GM23248 (cell line): ENCODE measurements at regions not wholly inside any gene's neighbourhood (a gene's known extent, or its start where the extent isn't known, plus 50 kb on each side); places are given as distances from the start of the nearest gene placed in this dataset.
A peak's percentile ranks its signal among the peaks of the same experiment; 100 is the strongest.

Experiments
- DNase-seq: peaks from one replicate; pipeline ENCODE4 v3.0.0-alpha.2; 2015
- H2AFZ ChIP-seq: fragments of 200-600 bp; sonication (generic); 2 replicates; pipeline ENCODE4 v1.6.1; 2016; ENCODE audit warnings: antibody characterized with exemption
- H3F3A ChIP-seq: fragments of 200-600 bp; sonication (generic); 2 replicates; pipeline ENCODE4 v1.6.1; 2016; ENCODE audit warnings: mild to moderate bottlenecking, antibody characterized with exemption, mixed run types; ENCODE audit not compliant: insufficient read depth
- H3K27ac ChIP-seq: fragments of 200-600 bp; sonication (generic); 2 replicates; pipeline ENCODE4 v1.5.1; 2016; ENCODE audit warnings: mild to moderate bottlenecking
- H3K27me3 ChIP-seq: fragments of 200-600 bp; sonication (generic); replicated peaks from 2 replicates; pipeline ENCODE4 v1.6.1; 2016; ENCODE audit warnings: mild to moderate bottlenecking; ENCODE audit not compliant: insufficient read depth
- H3K36me3 ChIP-seq: fragments of 200-600 bp; sonication (generic); 2 replicates; pipeline ENCODE4 v1.6.1; 2016; ENCODE audit warnings: low read depth, mild to moderate bottlenecking
- H3K4me1 ChIP-seq: fragments of 200-600 bp; sonication (generic); 2 replicates; pipeline ENCODE4 v1.6.1; 2016; ENCODE audit warnings: mild to moderate bottlenecking; ENCODE audit not compliant: insufficient read depth
- H3K4me2 ChIP-seq: fragments of 200-600 bp; sonication (generic); one replicate; pipeline ENCODE4 v1.6.1; 2016; ENCODE audit warnings: mild to moderate bottlenecking; ENCODE audit not compliant: unreplicated experiment
- H3K4me3 ChIP-seq: fragments of 200-600 bp; sonication (generic); 2 replicates; pipeline ENCODE4 v1.5.1; 2016; ENCODE audit warnings: mild to moderate bottlenecking
- H3K79me2 ChIP-seq: fragments of 200-600 bp; sonication (generic); 2 replicates; pipeline ENCODE4 v1.6.1; 2016; ENCODE audit warnings: mild to moderate bottlenecking; ENCODE audit not compliant: insufficient read depth
- H3K9ac ChIP-seq: fragments of 200-600 bp; sonication (generic); 2 replicates; pipeline ENCODE4 v1.6.1; 2016; ENCODE audit warnings: mild to moderate bottlenecking
- H3K9me2 ChIP-seq: fragments of 200-600 bp; sonication (generic); 2 replicates; pipeline ENCODE4 v1.6.1; 2016; ENCODE audit warnings: mixed run types, mild to moderate bottlenecking, moderate library complexity; ENCODE audit not compliant: insufficient read depth
- H3K9me3 ChIP-seq: fragments of 200-600 bp; sonication (generic); one replicate; pipeline ENCODE4 v1.6.1; 2017; ENCODE audit warnings: low read depth
- H4K20me1 ChIP-seq: fragments of 200-600 bp; sonication (generic); 2 replicates; pipeline ENCODE4 v1.6.0; 2016; ENCODE audit not compliant: insufficient read depth
- EZH2 ChIP-seq: fragments of 200-600 bp; sonication (generic); IDR thresholded peaks from 2 replicates; pipeline ENCODE4 v1.6.1; 2018; ENCODE audit warnings: antibody characterized with exemption, mild to moderate bottlenecking; ENCODE audit not compliant: insufficient read depth, poor library complexity, severe bottlenecking
- EZH2phosphoT487 ChIP-seq: fragments of 200-600 bp; sonication (generic); IDR thresholded peaks from 2 replicates; pipeline ENCODE4 v1.6.1; 2018; ENCODE audit warnings: antibody characterized with exemption, moderate library complexity, mild to moderate bottlenecking, low read depth; ENCODE audit not compliant: insufficient read depth
- WGBS, 2 experiments: methylation state at CpG; one replicate each; pipeline ENCODE4 v1.1.6; 2015 to 2017; ENCODE audit warnings: low lambda C conversion rate in 2 of 2, low coverage in 1 of 2; ENCODE audit errors: missing lambda C conversion rate in 2 of 2; 5-methylcytosine and 5-hydroxymethylcytosine counted together
- in situ Hi-C: fragments of 300-500 bp; cut with MboI; formaldehyde crosslinking; loops from 2 replicates; pipeline ENCODE4 v1.15.0; 2020

GRCh38 chr11:46203746-46204145, 73.7 kb upstream of the CREB3L1 start:
- Histone ChIP-seq H3K9me3 (no peaks in the 10 kb centered on the region), H3K9me2 (no peaks in the 10 kb centered on the region), H3K4me3 (no peak overlapping the region), H3K27ac (no peak overlapping the region), H3K9ac (no peak overlapping the region), H3F3A (no peaks in the 10 kb centered on the region), H3K4me2 (no peak overlapping the region), H3K36me3 (no peaks in the 10 kb centered on the region), H4K20me1 (no peaks in the 10 kb centered on the region), H3K79me2 (no peaks in the 10 kb centered on the region), H3K4me1 (no peaks in the 10 kb centered on the region), H3K27me3 (peaks cover 9% of the 10 kb centered on the region), H2AFZ (no peak overlapping the region)
- TF ChIP-seq EZH2, result no peak
- no peak for TF ChIP-seq EZH2phosphoT487
- no peak for DNase-seq
- in situ Hi-C loops, result no loop called here
- 52 to 53% methylated on average over 7 of the region's 7 CpGs for WGBS, 2 experiments

GRCh38 chr11:46202696-46203391, 74.6 kb upstream of the CREB3L1 start:
- H3K27me3 ChIP-seq, result peaks cover 12% of the 10 kb centered on the region
- no peak overlapping the region for H2AFZ ChIP-seq
- H3K27ac ChIP-seq, result no peak overlapping the region
- WGBS, 2 experiments, result 74 to 75% methylated on average over 10 of the region's 10 CpGs
- no peak for TF ChIP-seq EZH2phosphoT487
- TF ChIP-seq EZH2, result no peak
- no peaks in the 10 kb centered on the region for H4K20me1 ChIP-seq
- no peaks in the 10 kb centered on the region for H3F3A ChIP-seq
- no peak for DNase-seq
- no peak overlapping the region for H3K4me2 ChIP-seq
- no peak overlapping the region for H3K4me3 ChIP-seq
- no peaks in the 10 kb centered on the region for H3K9me2 ChIP-seq
- no peaks in the 10 kb centered on the region for H3K79me2 ChIP-seq
- H3K36me3 ChIP-seq, result no peaks in the 10 kb centered on the region
- H3K9me3 ChIP-seq, result no peaks in the 10 kb centered on the region
- in situ Hi-C loops, result no loop called here
- H3K9ac ChIP-seq, result no peak overlapping the region
- no peaks in the 10 kb centered on the region for H3K4me1 ChIP-seq

- no peaks in the 10 kb centered on the region for H4K20me1 ChIP-seq
- H3K27me3 ChIP-seq, result peaks cover 19% of the 10 kb centered on the region
- H3K9me2 ChIP-seq, result no peaks in the 10 kb centered on the region
- H3K4me3 ChIP-seq, result no peak overlapping the region
- H3K9ac ChIP-seq, result no peak overlapping the region
- in situ Hi-C loops, result no loop called here
- no peaks in the 10 kb centered on the region for H3K36me3 ChIP-seq
- DNase-seq, result no peak
- no peak for TF ChIP-seq EZH2
- H3K9me3 ChIP-seq, result no peaks in the 10 kb centered on the region
- H3K79me2 ChIP-seq, result no peaks in the 10 kb centered on the region
- H2AFZ ChIP-seq, result no peak overlapping the region
- H3F3A ChIP-seq, result no peaks in the 10 kb centered on the region
- no peak overlapping the region for H3K27ac ChIP-seq
- H3K4me1 ChIP-seq, result no peaks in the 10 kb centered on the region
- 83 to 86% methylated on average over 7 of the region's 7 CpGs for WGBS, 2 experiments
- no peak overlapping the region for H3K4me2 ChIP-seq
Observed at GRCh38 chr11:46202149-46202548, 75.3 kb upstream of the CREB3L1 start.

- no peak overlapping the region for H3K4me2 ChIP-seq
Observed at GRCh38 chr11:46200537-46201281, 76.8 kb upstream of the CREB3L1 start.

More at GRCh38 chr11:46200537-46201281, 76.8 kb upstream of the CREB3L1 start:
- Histone ChIP-seq H3K27me3 (peaks cover 33% of the 10 kb centered on the region), H3K9me2 (no peaks in the 10 kb centered on the region), H3K9ac (no peak overlapping the region), H3K27ac (no peak overlapping the region), H3K4me3 (no peak overlapping the region), H2AFZ (no peak overlapping the region), H4K20me1 (no peaks in the 10 kb centered on the region), H3K9me3 (no peaks in the 10 kb centered on the region), H3K36me3 (no peaks in the 10 kb centered on the region), H3K4me1 (no peaks in the 10 kb centered on the region), H3K79me2 (no peaks in the 10 kb centered on the region), H3F3A (no peaks in the 10 kb centered on the region)
- 54 to 63% methylated on average over 10 of the region's 10 CpGs for WGBS, 2 experiments
- in situ Hi-C loops, result no loop called here
- DNase-seq, result peak; percentile 83
- TF ChIP-seq EZH2 (no peak), EZH2phosphoT487 (no peak)
